ENCODE measurements at regions not wholly inside any gene's neighbourhood (a gene's known extent, or its start where the extent isn't known, plus 50 kb on each side); places are given as distances from the start of the nearest gene placed in this dataset.

- peaks cover 0 to 6% (median 4%) of the 10 kb centered on the region in 3 donors for H3K4me1 ChIP-seq
- no peaks in the 10 kb centered on the region for H3K9me3 ChIP-seq
- TF ChIP-seq CTCF (IDR thresholded peaks at IDR 0.05) (no peak), POLR2A (IDR thresholded peaks at IDR 0.05) (no peak)
- H3K36me3 ChIP-seq = no peaks in the 10 kb centered on the region
- H3K27me3 ChIP-seq = no peaks in the 10 kb centered on the region
- DNase-seq = no peak
- WGBS, 2 donors = 49 to 65% methylated on average over 3 of the region's 3 CpGs
- intact Hi-C loops (cut with DNase I) = no loop called here
- peak overlapping the region in 2 of 4 donors; percentile 33 to 51 for H3K27ac ChIP-seq
- no peak overlapping the region for H3K4me3 ChIP-seq
Observed at GRCh38 chr6:139973669-139974344, 599.4 kb upstream of the CITED2 start.

GRCh38 chr6:139972116-139972515 lies 597.7 kb upstream of the CITED2 start:
- H3K36me3 ChIP-seq = no peaks in the 10 kb centered on the region
- H3K27me3 ChIP-seq = no peaks in the 10 kb centered on the region
- H3K4me1 ChIP-seq = peaks cover 0 to 5% (median 0%) of the 10 kb centered on the region in 3 donors
- WGBS, 2 donors = 77 to 82% methylated on average over 2 of the region's 2 CpGs
- intact Hi-C loops (cut with DNase I) = no loop called here
- H3K9me3 ChIP-seq = no peaks in the 10 kb centered on the region
- DNase-seq = no peak
- no peak for TF ChIP-seq POLR2A (IDR thresholded peaks at IDR 0.05)
- TF ChIP-seq CTCF (IDR thresholded peaks at IDR 0.05) = no peak
- H3K4me3 ChIP-seq = no peak overlapping the region
- no peak overlapping the region for H3K27ac ChIP-seq

GRCh38 chr6:139970591-139970991 lies 596.1 kb upstream of the CITED2 start:
- Histone ChIP-seq H3K27me3 (no peaks in the 10 kb centered on the region), H3K4me3 (no peak overlapping the region), H3K27ac (no peak overlapping the region), H3K9me3 (no peaks in the 10 kb centered on the region), H3K4me1 (peaks cover 0 to 7% (median 0%) of the 10 kb centered on the region in 3 donors), H3K36me3 (no peaks in the 10 kb centered on the region)
- TF ChIP-seq CTCF (IDR thresholded peaks at IDR 0.05) (no peak), POLR2A (IDR thresholded peaks at IDR 0.05) (no peak)
- DNase-seq = no peak
- intact Hi-C loops (cut with DNase I) = no loop called here
- WGBS, 2 donors = 77 to 82% methylated on average over 1 of the region's 1 CpG

GRCh38 chr6:139967497-139967896 lies 593.0 kb upstream of the CITED2 start:
- intact Hi-C loops (cut with DNase I) = no loop called here
- no peak for DNase-seq
- no peaks in the 10 kb centered on the region for H3K36me3 ChIP-seq
- no peaks in the 10 kb centered on the region for H3K9me3 ChIP-seq
- no peak overlapping the region for H3K27ac ChIP-seq
- H3K4me1 ChIP-seq = peaks cover 0 to 11% (median 0%) of the 10 kb centered on the region in 3 donors
- H3K27me3 ChIP-seq = no peaks in the 10 kb centered on the region
- H3K4me3 ChIP-seq = no peak overlapping the region
- TF ChIP-seq POLR2A (IDR thresholded peaks at IDR 0.05) (no peak), CTCF (IDR thresholded peaks at IDR 0.05) (no peak)

GRCh38 chr6:139965393-139965792 lies 590.9 kb upstream of the CITED2 start:
- intact Hi-C loops (cut with DNase I) = no loop called here
- H3K27me3 ChIP-seq = no peaks in the 10 kb centered on the region
- H3K4me1 ChIP-seq = peaks cover 0 to 11% (median 0%) of the 10 kb centered on the region in 3 donors
- DNase-seq = no peak
- no peaks in the 10 kb centered on the region for H3K9me3 ChIP-seq
- H3K27ac ChIP-seq = peak overlapping the region in 1 of 4 donors; percentile 6
- H3K36me3 ChIP-seq = no peaks in the 10 kb centered on the region
- TF ChIP-seq CTCF (IDR thresholded peaks at IDR 0.05) = no peak
- TF ChIP-seq POLR2A (IDR thresholded peaks at IDR 0.05) = no peak
- H3K4me3 ChIP-seq = no peak overlapping the region
